Colonic mucosa (tissue), 4 donors: ENCODE measurements at regions not wholly inside any gene's neighbourhood (a gene's known extent, or its start where the extent isn't known, plus 50 kb on each side); places are given as distances from the start of the nearest gene placed in this dataset.

ENCODE experiments used
- DNase-seq: peaks from one replicate; pipeline ENCODE4 v3.0.0-alpha.2; 2020
- H3K27ac ChIP-seq: fragments of 200-600 bp; one replicate; pipeline ENCODE4 v1.8.0; 2021
- H3K27me3 ChIP-seq: fragments of 200-600 bp; one replicate; pipeline ENCODE4 v1.8.0; 2021
- H3K36me3 ChIP-seq: fragments of 200-600 bp; one replicate; pipeline ENCODE4 v1.8.0; 2021
- H3K4me1 ChIP-seq: fragments of 200-600 bp; one replicate; pipeline ENCODE4 v1.8.0; 2021; ENCODE audit warnings: mild to moderate bottlenecking
- H3K4me3 ChIP-seq: fragments of 200-600 bp; one replicate; pipeline ENCODE4 v1.8.0; 2021
- H3K9ac ChIP-seq, 2 donors: one replicate each; pipeline ENCODE4 v1.7.0; 2013; ENCODE audit warnings: control low read depth in 2 of 2, low read depth in 2 of 2, low read length in 2 of 2
- H3K9me3 ChIP-seq: fragments of 200-600 bp; one replicate; pipeline ENCODE4 v1.8.0; 2021
- intact Hi-C: fragments of 100-400 bp; cut with DNase I; formaldehyde crosslinking; loops from one replicate; pipeline ENCODE4 v1.14.1; 2022
- TF ChIP-seq, protein P1 (sequence below): fragments of 200-600 bp; IDR thresholded peaks from one replicate; pipeline ENCODE4 v1.8.0; 2022; ENCODE audit warnings: antibody characterized with exemption, mild to moderate bottlenecking
- donor health status: healthy.
- donor health status: DM: no; HTN: no; CAD: no.
- donor health status: DM: no; HTN: no; CAD: no.

DNA sequence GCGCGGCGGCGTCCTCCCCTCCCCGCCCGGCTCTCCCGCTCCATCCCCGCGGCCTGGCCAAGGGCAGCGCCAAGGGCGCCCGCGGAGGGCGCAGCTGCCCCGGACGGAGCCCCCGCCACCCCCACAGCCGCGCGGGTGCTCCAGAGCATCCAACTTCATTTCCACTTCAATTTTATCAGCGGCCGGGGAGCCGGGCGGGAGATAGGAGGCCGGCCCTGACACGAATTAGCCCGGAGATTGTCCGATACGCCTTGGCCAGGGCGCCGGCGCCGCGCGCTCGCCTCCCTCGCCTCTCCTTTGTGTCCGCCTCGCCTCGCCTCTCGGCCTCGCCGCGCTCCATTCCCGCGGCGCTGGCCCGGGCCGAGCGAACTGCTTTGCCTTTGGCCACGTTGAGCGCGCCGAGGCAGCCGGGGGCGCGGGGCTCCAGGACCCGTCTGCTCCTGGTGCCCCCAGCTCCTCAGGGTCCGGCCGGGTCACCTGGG is 129.1 kb upstream of the LHX1 start:
- Histone ChIP-seq H3K36me3 (no peaks in the 10 kb centered on the region), H3K9ac (no peak overlapping the region), H3K27ac (no peak overlapping the region), H3K9me3 (no peaks in the 10 kb centered on the region), H3K4me3 (no peak overlapping the region), H3K27me3 (peaks cover 24% of the 10 kb centered on the region), H3K4me1 (no peaks in the 10 kb centered on the region)
- DNase-seq, result no peak
- TF ChIP-seq, protein P1, sequence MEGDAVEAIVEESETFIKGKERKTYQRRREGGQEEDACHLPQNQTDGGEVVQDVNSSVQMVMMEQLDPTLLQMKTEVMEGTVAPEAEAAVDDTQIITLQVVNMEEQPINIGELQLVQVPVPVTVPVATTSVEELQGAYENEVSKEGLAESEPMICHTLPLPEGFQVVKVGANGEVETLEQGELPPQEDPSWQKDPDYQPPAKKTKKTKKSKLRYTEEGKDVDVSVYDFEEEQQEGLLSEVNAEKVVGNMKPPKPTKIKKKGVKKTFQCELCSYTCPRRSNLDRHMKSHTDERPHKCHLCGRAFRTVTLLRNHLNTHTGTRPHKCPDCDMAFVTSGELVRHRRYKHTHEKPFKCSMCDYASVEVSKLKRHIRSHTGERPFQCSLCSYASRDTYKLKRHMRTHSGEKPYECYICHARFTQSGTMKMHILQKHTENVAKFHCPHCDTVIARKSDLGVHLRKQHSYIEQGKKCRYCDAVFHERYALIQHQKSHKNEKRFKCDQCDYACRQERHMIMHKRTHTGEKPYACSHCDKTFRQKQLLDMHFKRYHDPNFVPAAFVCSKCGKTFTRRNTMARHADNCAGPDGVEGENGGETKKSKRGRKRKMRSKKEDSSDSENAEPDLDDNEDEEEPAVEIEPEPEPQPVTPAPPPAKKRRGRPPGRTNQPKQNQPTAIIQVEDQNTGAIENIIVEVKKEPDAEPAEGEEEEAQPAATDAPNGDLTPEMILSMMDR, result no peak
- intact Hi-C loops, result no loop called here

DNA sequence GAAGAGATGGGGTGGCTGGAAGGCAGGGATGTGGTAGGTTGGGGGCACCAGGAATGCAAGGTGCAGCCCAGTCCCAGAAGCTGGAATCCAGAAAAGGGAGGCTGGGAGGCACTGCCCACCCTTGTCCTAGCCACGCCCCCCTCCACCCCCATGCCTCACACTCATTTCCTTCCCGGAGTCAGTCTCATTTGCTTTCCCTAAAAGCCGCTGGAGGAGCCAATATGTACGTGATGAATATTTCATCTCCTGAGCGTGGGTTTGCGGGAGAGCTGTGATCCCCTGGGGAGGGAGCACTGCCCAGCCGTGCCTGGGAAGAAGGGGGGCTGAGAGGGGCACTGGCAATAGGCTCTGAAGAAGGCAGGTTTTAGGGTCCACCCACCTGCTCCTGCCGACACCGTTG is 124.5 kb upstream of the LHX1 start:
- no peak overlapping the region for H3K9ac ChIP-seq
- H3K9me3 ChIP-seq, result no peaks in the 10 kb centered on the region
- no peaks in the 10 kb centered on the region for H3K4me1 ChIP-seq
- H3K27ac ChIP-seq, result no peak overlapping the region
- H3K4me3 ChIP-seq, result no peak overlapping the region
- no peak for DNase-seq
- TF ChIP-seq, protein P1, result no peak
- H3K36me3 ChIP-seq, result no peaks in the 10 kb centered on the region
- intact Hi-C loops, result no loop called here
- peaks cover 20% of the 10 kb centered on the region for H3K27me3 ChIP-seq

DNA sequence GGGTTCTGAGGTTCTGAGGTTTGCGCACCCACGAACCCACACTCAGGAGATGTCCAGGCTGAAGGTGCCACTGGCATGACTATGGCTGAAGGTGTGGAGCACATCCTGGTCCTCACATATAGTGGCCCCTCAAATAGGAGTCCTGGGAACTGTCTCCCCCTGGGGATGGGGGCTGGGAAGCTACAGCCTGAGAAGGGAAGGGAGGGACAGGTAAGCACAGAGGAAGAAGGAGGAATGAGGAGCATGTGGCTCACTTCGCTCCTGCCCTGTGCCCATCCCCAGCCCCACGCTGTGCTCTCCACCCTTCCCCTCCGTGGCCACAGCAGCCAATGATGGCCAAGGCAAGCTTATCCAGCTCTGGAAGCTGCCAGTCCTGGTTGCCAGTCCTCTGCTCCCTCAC is 123.9 kb upstream of the LHX1 start:
- no peaks in the 10 kb centered on the region for H3K36me3 ChIP-seq
- intact Hi-C loops, result no loop called here
- H3K9ac ChIP-seq, result no peak overlapping the region
- H3K27ac ChIP-seq, result no peak overlapping the region
- TF ChIP-seq, protein P1, result no peak
- no peak overlapping the region for H3K4me3 ChIP-seq
- H3K27me3 ChIP-seq, result peaks cover 14% of the 10 kb centered on the region
- no peak for DNase-seq
- no peaks in the 10 kb centered on the region for H3K9me3 ChIP-seq
- no peaks in the 10 kb centered on the region for H3K4me1 ChIP-seq

DNA sequence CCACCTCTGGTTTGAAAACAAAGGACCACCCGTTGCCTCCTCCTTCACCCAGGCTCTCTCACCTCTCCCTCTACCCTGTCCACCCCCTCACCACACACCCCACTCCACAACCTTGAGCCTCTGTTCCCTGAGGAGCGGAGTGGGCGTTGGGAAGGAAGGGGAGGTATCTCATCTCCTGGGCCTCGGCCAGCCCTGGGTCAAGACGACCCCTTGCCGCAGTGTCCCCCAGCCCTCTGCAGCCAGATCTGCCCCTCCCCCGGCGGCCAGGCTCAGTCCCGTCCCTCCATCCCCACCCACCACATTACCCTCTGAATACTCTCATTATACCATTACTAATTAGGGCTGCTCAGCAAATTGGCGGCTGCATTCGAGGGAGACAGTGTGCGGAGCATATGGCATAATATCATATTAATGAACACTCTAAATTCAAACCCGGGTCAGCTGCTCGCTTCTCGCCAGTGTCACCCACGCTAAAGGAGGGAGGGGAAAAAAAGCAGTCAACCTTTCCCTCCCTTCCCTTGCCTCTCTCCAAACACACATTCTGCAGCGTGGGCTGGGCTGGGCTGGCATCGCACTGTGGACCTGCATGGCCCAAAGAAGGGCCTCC is 123.2 kb upstream of the LHX1 start:
- Histone ChIP-seq H3K4me1 (no peaks in the 10 kb centered on the region), H3K36me3 (no peaks in the 10 kb centered on the region), H3K27me3 (peaks cover 7% of the 10 kb centered on the region), H3K9ac (no peak overlapping the region), H3K4me3 (no peak overlapping the region), H3K9me3 (no peaks in the 10 kb centered on the region), H3K27ac (no peak overlapping the region)
- TF ChIP-seq, protein P1, result no peak
- DNase-seq, result no peak
- intact Hi-C loops, result no loop called here

DNA sequence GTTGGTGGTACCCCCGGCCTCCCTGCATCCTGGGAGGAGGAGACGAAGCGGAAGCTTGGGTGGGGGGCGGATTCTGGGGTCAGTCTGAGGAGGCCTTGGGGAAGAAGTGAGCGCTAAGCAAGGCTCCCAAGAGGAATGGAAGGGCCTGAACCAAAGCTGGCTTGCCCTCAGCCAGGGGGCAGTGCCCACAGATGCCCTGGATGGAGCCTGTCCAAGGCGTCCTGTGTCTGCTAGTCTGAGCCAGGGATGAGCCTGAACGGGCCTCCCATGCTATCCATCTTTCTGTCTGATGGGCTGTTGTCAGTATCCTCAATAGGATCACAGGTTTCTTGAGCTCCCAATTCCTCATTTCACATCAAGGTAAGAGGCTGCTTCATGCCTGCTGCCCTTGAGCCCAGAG is 122.3 kb upstream of the LHX1 start:
- DNase-seq, result no peak
- Histone ChIP-seq H3K36me3 (no peaks in the 10 kb centered on the region), H3K9me3 (no peaks in the 10 kb centered on the region), H3K4me3 (no peak overlapping the region), H3K4me1 (no peaks in the 10 kb centered on the region), H3K27ac (no peak overlapping the region), H3K9ac (no peak overlapping the region), H3K27me3 (peaks cover 7% of the 10 kb centered on the region)
- TF ChIP-seq, protein P1, result no peak
- intact Hi-C loops, result no loop called here
